NB4 (cell line): ENCODE measurements at regions not wholly inside any gene's neighbourhood (a gene's known extent, or its start where the extent isn't known, plus 50 kb on each side); places are given as distances from the start of the nearest gene placed in this dataset.

ENCODE experiments used
- CTCF ChIP-seq: IDR thresholded peaks from one replicate; pipeline ENCODE4 v1.5.1; 2012; ENCODE audit warnings: low read depth, low read length
- MAX ChIP-seq: IDR thresholded peaks from 2 replicates; pipeline ENCODE4 v1.6.1; 2011; ENCODE audit warnings: low read depth, low read length

- TF ChIP-seq MAX (no peak), CTCF (no peak)
These were observed 258.6 kb downstream of the FAM133A start for GRCh38 chrX:93932471-93933220.
